Transverse colon (tissue), 4 donors: ENCODE measurements at regions not wholly inside any gene's neighbourhood (a gene's known extent, or its start where the extent isn't known, plus 50 kb on each side); places are given as distances from the start of the nearest gene placed in this dataset.

Experiments used
- DNase-seq: peaks from one replicate; pipeline ENCODE4 v3.0.0-alpha.2; 2019
- H3K27ac ChIP-seq, 4 donors: fragments of 200-600 bp; sonication (generic); 2 replicates each; pipeline ENCODE4 v1.5.1; 2016 to 2018; ENCODE audit warnings: inconsistent platforms in 4 of 4
- H3K27me3 ChIP-seq: fragments of 200-600 bp; sonication (generic); 2 replicates; pipeline ENCODE4 v1.5.1; 2017; ENCODE audit warnings: inconsistent platforms
- H3K36me3 ChIP-seq, 4 donors: fragments of 200-600 bp; sonication (generic); 2 replicates each; pipeline ENCODE4 v1.5.1; 2017 to 2019; ENCODE audit warnings: inconsistent platforms in 4 of 4
- H3K4me1 ChIP-seq, 4 donors: fragments of 200-600 bp; sonication (generic); 2 replicates each; pipeline ENCODE4 v1.5.1; 2017 to 2020; ENCODE audit warnings: inconsistent platforms in 4 of 4
- H3K4me3 ChIP-seq, 4 donors: fragments of 200-600 bp; sonication (generic); 1 replicate in 1 of 4; 2 replicates in 3 of 4; pipeline versions ENCODE4 v1.5.1 to v1.6.1; 2017 to 2019; ENCODE audit warnings: inconsistent platforms in 4 of 4
- H3K9me3 ChIP-seq, 2 donors: fragments of 200-600 bp; sonication (generic); 2 replicates each; pipeline ENCODE4 v1.5.1; 2017 to 2019; ENCODE audit warnings: inconsistent platforms in 2 of 2
- EP300 ChIP-seq: sonication (generic); formaldehyde crosslinking; IDR thresholded peaks from one replicate; pipeline ENCODE4 v1.6.1; 2017; ENCODE audit warnings: antibody characterized with exemption, low read depth
- POLR2A ChIP-seq: fragments of 450-650 bp; IDR thresholded peaks from one replicate; pipeline ENCODE4 v1.6.1; 2016; ENCODE audit warnings: antibody characterized with exemption, mild to moderate bottlenecking, moderate library complexity
- POLR2AphosphoS5 ChIP-seq, 3 donors: sonication (generic); formaldehyde crosslinking; IDR thresholded peaks; one replicate each; pipeline ENCODE4 v1.6.1; 2016; ENCODE audit warnings: antibody characterized with exemption in 3 of 3
- WGBS, 2 donors: methylation state at CpG; one replicate each; pipeline ENCODE4 v1.1.5; 2018; ENCODE audit warnings: low coverage in 1 of 2; 5-methylcytosine and 5-hydroxymethylcytosine counted together
- in situ Hi-C, 4 donors: fragments of 200-750 bp; cut with MboI; loops; one replicate each; pipeline versions ENCODE4 v1.15.0 to v1.15.1; 2017; ENCODE audit warnings: low sequenced_read_pairs in 3 of 4, low pct_ligation_motif_present in 1 of 4, low pct_unique_long_range_greater_than_20kb in 1 of 4
- intact Hi-C: fragments of 100-400 bp; cut with DNase I; formaldehyde crosslinking; loops from one replicate; pipeline ENCODE4 v1.15.1; 2023; ENCODE audit warnings: low total_unique reads
- TF ChIP-seq, protein P1 (sequence below), 5 experiments: fragments of 200-600 bp in 3 of 5; fragments of 450-650 bp in 2 of 5; sonication (generic) in 3 of 5; IDR thresholded peaks; 1 replicate in 2 of 5; 2 replicates in 3 of 5; pipeline ENCODE4 v1.5.1; 2016 to 2017; ENCODE audit warnings: antibody characterized with exemption in 5 of 5, inconsistent platforms in 3 of 5, mild to moderate bottlenecking in 2 of 5, moderate library complexity in 1 of 5

- intact Hi-C loops: no loop called here
- TF ChIP-seq POLR2AphosphoS5 (IDR thresholded peaks at IDR 0.05) (no peak), POLR2A (no peak), EP300 (no peak)
- TF ChIP-seq, protein P1, sequence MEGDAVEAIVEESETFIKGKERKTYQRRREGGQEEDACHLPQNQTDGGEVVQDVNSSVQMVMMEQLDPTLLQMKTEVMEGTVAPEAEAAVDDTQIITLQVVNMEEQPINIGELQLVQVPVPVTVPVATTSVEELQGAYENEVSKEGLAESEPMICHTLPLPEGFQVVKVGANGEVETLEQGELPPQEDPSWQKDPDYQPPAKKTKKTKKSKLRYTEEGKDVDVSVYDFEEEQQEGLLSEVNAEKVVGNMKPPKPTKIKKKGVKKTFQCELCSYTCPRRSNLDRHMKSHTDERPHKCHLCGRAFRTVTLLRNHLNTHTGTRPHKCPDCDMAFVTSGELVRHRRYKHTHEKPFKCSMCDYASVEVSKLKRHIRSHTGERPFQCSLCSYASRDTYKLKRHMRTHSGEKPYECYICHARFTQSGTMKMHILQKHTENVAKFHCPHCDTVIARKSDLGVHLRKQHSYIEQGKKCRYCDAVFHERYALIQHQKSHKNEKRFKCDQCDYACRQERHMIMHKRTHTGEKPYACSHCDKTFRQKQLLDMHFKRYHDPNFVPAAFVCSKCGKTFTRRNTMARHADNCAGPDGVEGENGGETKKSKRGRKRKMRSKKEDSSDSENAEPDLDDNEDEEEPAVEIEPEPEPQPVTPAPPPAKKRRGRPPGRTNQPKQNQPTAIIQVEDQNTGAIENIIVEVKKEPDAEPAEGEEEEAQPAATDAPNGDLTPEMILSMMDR (IDR thresholded peaks at IDR 0.05): no peak
- Histone ChIP-seq H3K9me3 (no peaks in the 10 kb centered on the region), H3K36me3 (no peaks in the 10 kb centered on the region), H3K4me1 (no peaks in the 10 kb centered on the region), H3K4me3 (no peak overlapping the region), H3K27me3 (no peaks in the 10 kb centered on the region), H3K27ac (no peak overlapping the region)
- no peak for DNase-seq
- WGBS, 2 donors: 47 to 60% methylated on average over 1 to 5 of the region's 5 CpGs
- in situ Hi-C loops: no loop called here
Measured at GRCh38 chr12:127785540-127785939, 481.4 kb upstream of the TMEM132C start.

GRCh38 chr12:127785986-127786590, 480.9 kb upstream of the TMEM132C start:
- in situ Hi-C loops: no loop called here
- DNase-seq: no peak
- WGBS, 2 donors: 65% methylated on average over 8 of the region's 8 CpGs; no CpG with 5 or more reads in 1 of the 2 donors
- no peaks in the 10 kb centered on the region for H3K27me3 ChIP-seq
- no peak overlapping the region for H3K4me3 ChIP-seq
- no peak for TF ChIP-seq EP300
- TF ChIP-seq POLR2AphosphoS5 (IDR thresholded peaks at IDR 0.05): no peak
- TF ChIP-seq, protein P1 (IDR thresholded peaks at IDR 0.05): no peak
- no peak for TF ChIP-seq POLR2A
- H3K4me1 ChIP-seq: no peaks in the 10 kb centered on the region
- no peaks in the 10 kb centered on the region for H3K36me3 ChIP-seq
- no peak overlapping the region for H3K27ac ChIP-seq
- no peaks in the 10 kb centered on the region for H3K9me3 ChIP-seq
- intact Hi-C loops: no loop called here

DNA sequence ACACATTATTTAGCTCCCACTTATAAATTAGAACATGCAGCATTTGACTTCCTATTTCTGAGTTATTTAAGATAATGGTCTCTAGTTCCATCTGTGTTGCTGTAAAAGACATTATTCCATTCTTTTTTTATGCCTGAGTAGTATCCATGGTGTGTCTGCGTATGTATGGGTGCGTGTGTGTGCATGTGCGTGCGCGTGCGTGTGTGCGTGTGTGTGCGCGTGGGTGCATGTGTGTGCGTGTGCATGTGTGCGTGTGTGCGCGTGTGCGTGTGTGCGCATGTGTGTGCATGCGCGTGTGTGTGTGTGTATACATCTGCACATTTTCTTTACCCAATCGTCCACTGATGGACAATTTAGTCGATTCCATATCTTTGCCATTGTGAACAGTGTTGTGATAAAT, 479.4 kb upstream of the TMEM132C start:
- no peaks in the 10 kb centered on the region for H3K27me3 ChIP-seq
- H3K9me3 ChIP-seq: no peaks in the 10 kb centered on the region
- no peak for DNase-seq
- no peaks in the 10 kb centered on the region for H3K36me3 ChIP-seq
- 72 to 83% methylated on average over 11 to 19 of the region's 19 CpGs for WGBS, 2 donors
- H3K4me1 ChIP-seq: no peaks in the 10 kb centered on the region
- TF ChIP-seq EP300: no peak
- TF ChIP-seq, protein P1 (IDR thresholded peaks at IDR 0.05): no peak
- no peak for TF ChIP-seq POLR2A
- intact Hi-C loops: no loop called here
- in situ Hi-C loops: no loop called here
- H3K4me3 ChIP-seq: no peak overlapping the region
- no peak overlapping the region for H3K27ac ChIP-seq

GRCh38 chr12:127790376-127790775, 476.6 kb upstream of the TMEM132C start:
- in situ Hi-C loops: no loop called here

More at GRCh38 chr12:127790376-127790775, 476.6 kb upstream of the TMEM132C start:
- H3K4me1 ChIP-seq: no peaks in the 10 kb centered on the region
- no peak for DNase-seq
- no peaks in the 10 kb centered on the region for H3K36me3 ChIP-seq
- no peaks in the 10 kb centered on the region for H3K27me3 ChIP-seq
- intact Hi-C loops: no loop called here
- no peak for TF ChIP-seq POLR2A
- no peak for TF ChIP-seq POLR2AphosphoS5 (IDR thresholded peaks at IDR 0.05)
- no peak for TF ChIP-seq EP300
- TF ChIP-seq, protein P1 (IDR thresholded peaks at IDR 0.05): no peak
- H3K9me3 ChIP-seq: peaks cover 0 to 3% of the 10 kb centered on the region in 2 donors
- no peak overlapping the region for H3K4me3 ChIP-seq
- H3K27ac ChIP-seq: no peak overlapping the region
